Fibroblast of lung (primary cell): ENCODE measurements at regions not wholly inside any gene's neighbourhood (a gene's known extent, or its start where the extent isn't known, plus 50 kb on each side); places are given as distances from the start of the nearest gene placed in this dataset.

Experiments
- EZH2 ChIP-seq: IDR thresholded peaks from 2 replicates; pipeline ENCODE4 v1.5.1; 2012; ENCODE audit warnings: low read length, control low read depth, mild to moderate bottlenecking; ENCODE audit errors: missing control alignments
- TF ChIP-seq, protein P1 (sequence below), 2 donors: IDR thresholded peaks in 1 of 2; conservative IDR thresholded peaks in 1 of 2; 1 replicate in 1 of 2; 2 replicates in 1 of 2; pipeline ENCODE4 v1.5.1; 2011 to 2012; ENCODE audit warnings: low read length in 2 of 2, control low read depth in 1 of 2, inconsistent platforms in 1 of 2, low read depth in 1 of 2, mild to moderate bottlenecking in 1 of 2

GRCh38 chr2:35960596-35960995 lies 395.0 kb upstream of the CRIM1 start:
- TF ChIP-seq, protein P1, sequence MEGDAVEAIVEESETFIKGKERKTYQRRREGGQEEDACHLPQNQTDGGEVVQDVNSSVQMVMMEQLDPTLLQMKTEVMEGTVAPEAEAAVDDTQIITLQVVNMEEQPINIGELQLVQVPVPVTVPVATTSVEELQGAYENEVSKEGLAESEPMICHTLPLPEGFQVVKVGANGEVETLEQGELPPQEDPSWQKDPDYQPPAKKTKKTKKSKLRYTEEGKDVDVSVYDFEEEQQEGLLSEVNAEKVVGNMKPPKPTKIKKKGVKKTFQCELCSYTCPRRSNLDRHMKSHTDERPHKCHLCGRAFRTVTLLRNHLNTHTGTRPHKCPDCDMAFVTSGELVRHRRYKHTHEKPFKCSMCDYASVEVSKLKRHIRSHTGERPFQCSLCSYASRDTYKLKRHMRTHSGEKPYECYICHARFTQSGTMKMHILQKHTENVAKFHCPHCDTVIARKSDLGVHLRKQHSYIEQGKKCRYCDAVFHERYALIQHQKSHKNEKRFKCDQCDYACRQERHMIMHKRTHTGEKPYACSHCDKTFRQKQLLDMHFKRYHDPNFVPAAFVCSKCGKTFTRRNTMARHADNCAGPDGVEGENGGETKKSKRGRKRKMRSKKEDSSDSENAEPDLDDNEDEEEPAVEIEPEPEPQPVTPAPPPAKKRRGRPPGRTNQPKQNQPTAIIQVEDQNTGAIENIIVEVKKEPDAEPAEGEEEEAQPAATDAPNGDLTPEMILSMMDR (conservative IDR thresholded peaks at IDR 0.05 in 1 of 2, IDR thresholded peaks at IDR 0.05 in 1 of 2; ENCODE audit: low read depth in 1 of 2, low read length in 2 of 2) = no peak
- TF ChIP-seq EZH2 = no peak
